Nephron (organoid): ENCODE measurements at regions not wholly inside any gene's neighbourhood (a gene's known extent, or its start where the extent isn't known, plus 50 kb on each side); places are given as distances from the start of the nearest gene placed in this dataset.
"Not testable (repeated sequence)": the region's sequence is repeated elsewhere in the genome, so short reads cannot be mapped to it uniquely, and the experiment has no call there.

Experiments used
- H3K27ac Mint-ChIP-seq, 3 experiments: 2 replicates each; pipeline ENCODE4 v1.8.0; 2020; ENCODE audit warnings: mixed read lengths in 3 of 3, mild to moderate bottlenecking in 2 of 3, moderate library complexity in 1 of 3
- H3K27me3 Mint-ChIP-seq: 2 replicates; pipeline ENCODE4 v1.8.0; 2021; ENCODE audit warnings: low read depth, mild to moderate bottlenecking, moderate library complexity, mixed read lengths
- H3K36me3 Mint-ChIP-seq: 2 replicates; pipeline ENCODE4 v1.8.0; 2020; ENCODE audit warnings: low read depth, mixed read lengths
- H3K4me1 Mint-ChIP-seq: 2 replicates; pipeline ENCODE4 v1.8.0; 2020; ENCODE audit warnings: mixed read lengths
- H3K4me3 Mint-ChIP-seq, 3 experiments: 2 replicates each; pipeline ENCODE4 v1.8.0; 2020; ENCODE audit warnings: mild to moderate bottlenecking in 3 of 3, mixed read lengths in 3 of 3, moderate library complexity in 2 of 3
- H3K9me3 Mint-ChIP-seq: 2 replicates; pipeline ENCODE4 v1.8.0; 2020; ENCODE audit warnings: mixed read lengths
- TF ChIP-seq, protein P1 (sequence below), 3 experiments: fragments of 200-600 bp; sonication (generic); IDR thresholded peaks; one replicate each; pipeline ENCODE4 v1.5.0; 2021; ENCODE audit warnings: antibody characterized with exemption in 3 of 3; ENCODE audit not compliant: unreplicated experiment in 3 of 3

GRCh38 chr16:7804635-7805195 lies 472.1 kb downstream of the RBFOX1 start:
- H3K36me3 Mint-ChIP-seq: no peaks in the 10 kb centered on the region
- H3K9me3 Mint-ChIP-seq: no peaks in the 10 kb centered on the region
- H3K4me1 Mint-ChIP-seq: no peaks in the 10 kb centered on the region
- peaks cover 4% of the 10 kb centered on the region for H3K27me3 Mint-ChIP-seq
- H3K27ac Mint-ChIP-seq: peak overlapping the region; percentile 64 to 90 (median 80)
- H3K4me3 Mint-ChIP-seq: no peak overlapping the region
- TF ChIP-seq, protein P1, sequence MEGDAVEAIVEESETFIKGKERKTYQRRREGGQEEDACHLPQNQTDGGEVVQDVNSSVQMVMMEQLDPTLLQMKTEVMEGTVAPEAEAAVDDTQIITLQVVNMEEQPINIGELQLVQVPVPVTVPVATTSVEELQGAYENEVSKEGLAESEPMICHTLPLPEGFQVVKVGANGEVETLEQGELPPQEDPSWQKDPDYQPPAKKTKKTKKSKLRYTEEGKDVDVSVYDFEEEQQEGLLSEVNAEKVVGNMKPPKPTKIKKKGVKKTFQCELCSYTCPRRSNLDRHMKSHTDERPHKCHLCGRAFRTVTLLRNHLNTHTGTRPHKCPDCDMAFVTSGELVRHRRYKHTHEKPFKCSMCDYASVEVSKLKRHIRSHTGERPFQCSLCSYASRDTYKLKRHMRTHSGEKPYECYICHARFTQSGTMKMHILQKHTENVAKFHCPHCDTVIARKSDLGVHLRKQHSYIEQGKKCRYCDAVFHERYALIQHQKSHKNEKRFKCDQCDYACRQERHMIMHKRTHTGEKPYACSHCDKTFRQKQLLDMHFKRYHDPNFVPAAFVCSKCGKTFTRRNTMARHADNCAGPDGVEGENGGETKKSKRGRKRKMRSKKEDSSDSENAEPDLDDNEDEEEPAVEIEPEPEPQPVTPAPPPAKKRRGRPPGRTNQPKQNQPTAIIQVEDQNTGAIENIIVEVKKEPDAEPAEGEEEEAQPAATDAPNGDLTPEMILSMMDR (IDR thresholded peaks at IDR 0.05; ENCODE audit: unreplicated experiment in 3 of 3): no peak

DNA sequence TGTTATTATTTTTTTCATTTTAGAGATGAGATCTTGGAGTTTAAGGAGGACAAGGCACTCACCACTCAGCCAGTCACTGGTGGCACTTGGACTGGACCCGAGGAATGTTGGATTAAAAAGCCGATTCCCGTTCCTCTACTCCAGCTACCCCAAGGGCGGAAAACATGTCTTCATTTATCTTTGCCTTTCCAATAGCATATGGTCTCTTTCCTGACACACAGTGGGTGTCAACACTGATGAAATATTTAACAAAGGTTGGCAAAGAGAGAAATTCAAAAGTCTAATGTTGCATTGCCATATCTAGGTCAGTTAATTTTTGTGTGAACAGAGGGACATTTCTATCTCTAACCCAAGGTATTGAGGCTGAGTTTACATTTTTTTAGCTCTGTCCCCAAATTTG lies 459.7 kb downstream of the RBFOX1 start:
- Mint-ChIP-seq H3K4me3 (no peak overlapping the region), H3K27me3 (peaks cover 3% of the 10 kb centered on the region), H3K9me3 (no peaks in the 10 kb centered on the region), H3K4me1 (no peaks in the 10 kb centered on the region), H3K27ac (no peak overlapping the region), H3K36me3 (no peaks in the 10 kb centered on the region)
- TF ChIP-seq, protein P1 (IDR thresholded peaks at IDR 0.05; ENCODE audit: unreplicated experiment in 3 of 3): no peak

DNA sequence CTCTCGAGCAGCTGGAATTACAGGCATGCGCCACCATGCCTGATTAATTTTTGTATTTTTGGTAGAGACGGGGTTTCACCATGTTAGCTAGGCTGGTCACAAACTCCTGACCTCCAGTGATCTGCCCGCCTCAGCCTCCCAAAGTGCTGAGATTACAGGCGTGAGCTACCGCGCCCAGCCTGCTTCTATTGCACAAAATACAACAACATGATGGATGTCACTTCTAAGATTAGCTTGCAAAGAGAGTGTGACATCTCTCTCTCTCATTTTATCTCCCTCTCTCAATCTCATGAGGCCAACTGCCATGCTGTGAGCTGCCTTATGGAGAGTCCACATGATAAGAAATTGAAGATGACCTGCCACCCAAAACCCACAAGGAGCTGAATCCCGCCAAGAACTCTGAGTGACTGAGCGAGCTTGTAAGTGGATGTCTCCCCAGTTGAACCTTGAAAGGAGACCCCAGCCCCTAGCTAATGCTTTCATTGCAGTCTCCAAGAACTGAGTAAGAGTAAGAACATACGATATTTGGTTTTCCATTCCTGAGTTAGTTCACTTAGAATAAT lies 458.5 kb downstream of the RBFOX1 start:
- Mint-ChIP-seq H3K4me1 (no peaks in the 10 kb centered on the region), H3K36me3 (no peaks in the 10 kb centered on the region), H3K4me3 (no peak overlapping the region)

GRCh38 chr16:7775072-7775488 lies 442.4 kb downstream of the RBFOX1 start:
- Mint-ChIP-seq H3K27ac (no peak overlapping the region), H3K4me1 (no peaks in the 10 kb centered on the region), H3K36me3 (no peaks in the 10 kb centered on the region), H3K27me3 (peaks cover 5% of the 10 kb centered on the region), H3K9me3 (no peaks in the 10 kb centered on the region), H3K4me3 (no peak overlapping the region)
- TF ChIP-seq, protein P1 (IDR thresholded peaks at IDR 0.05; ENCODE audit: unreplicated experiment in 3 of 3): no peak

More for the DNA sequence above, 458.5 kb downstream of the RBFOX1 start:
- TF ChIP-seq, protein P1 (IDR thresholded peaks at IDR 0.05; ENCODE audit: unreplicated experiment in 3 of 3): no peak
- H3K27ac Mint-ChIP-seq: no peak overlapping the region
- peaks cover 3% of the 10 kb centered on the region for H3K27me3 Mint-ChIP-seq
- no peaks in the 10 kb centered on the region for H3K9me3 Mint-ChIP-seq

GRCh38 chr16:7772722-7773121 lies 440.1 kb downstream of the RBFOX1 start:
- TF ChIP-seq, protein P1 (IDR thresholded peaks at IDR 0.05; ENCODE audit: unreplicated experiment in 3 of 3): no peak
- no peak overlapping the region for H3K27ac Mint-ChIP-seq
- peaks cover 5% of the 10 kb centered on the region for H3K27me3 Mint-ChIP-seq
- H3K4me3 Mint-ChIP-seq: no peak overlapping the region
- no peaks in the 10 kb centered on the region for H3K36me3 Mint-ChIP-seq
- no peaks in the 10 kb centered on the region for H3K9me3 Mint-ChIP-seq
- no peaks in the 10 kb centered on the region for H3K4me1 Mint-ChIP-seq

- H3K27me3 Mint-ChIP-seq: peaks cover 15% of the 10 kb centered on the region
- H3K27ac Mint-ChIP-seq, H3K9me3 Mint-ChIP-seq, H3K4me1 Mint-ChIP-seq, H3K4me3 Mint-ChIP-seq, H3K36me3 Mint-ChIP-seq: not testable (repeated sequence)
Observed at GRCh38 chr16:7769091-7769490, 436.4 kb downstream of the RBFOX1 start.
